ENCODE measurements at regions not wholly inside any gene's neighbourhood (a gene's known extent, or its start where the extent isn't known, plus 50 kb on each side); places are given as distances from the start of the nearest gene placed in this dataset.

DNA sequence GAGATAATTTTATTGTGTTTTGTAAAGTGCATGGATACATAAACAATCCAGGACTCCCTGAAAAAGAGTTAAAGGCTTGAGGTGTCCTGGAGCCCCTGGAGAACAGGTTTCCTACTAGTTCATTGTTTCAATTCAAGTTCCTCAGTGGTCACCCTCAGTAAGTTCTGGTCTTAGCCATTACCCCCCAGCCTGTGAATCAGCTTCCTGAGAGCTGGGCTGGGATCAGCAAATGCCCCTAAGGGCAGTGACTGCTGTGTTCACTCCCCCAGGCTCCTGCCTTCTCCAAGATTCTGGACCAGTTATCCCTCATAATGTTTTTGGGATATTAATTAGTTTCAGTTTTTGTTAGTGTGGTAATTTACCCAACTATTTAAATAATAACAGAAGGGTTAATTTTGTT is 151.6 kb upstream of the PRSS58 start:
- H3K9me3 ChIP-seq (ENCODE audit: control insufficient read depth in 1 of 2, insufficient read depth in 1 of 2, low read depth in 1 of 2, low read length in 2 of 2): no peaks in the 10 kb centered on the region
- no peak for ATAC-seq
- no peak overlapping the region for H3K9ac ChIP-seq (ENCODE audit: low read length)
- H3K27ac ChIP-seq (ENCODE audit: low read depth, low read length): no peak overlapping the region
- POLR2A ChIA-PET: no interaction called here
- H3K36me3 ChIP-seq (ENCODE audit: control insufficient read depth in 1 of 2, insufficient read depth in 2 of 2, low read length in 2 of 2): no peaks in the 10 kb centered on the region
- no peaks in the 10 kb centered on the region for H3K27me3 ChIP-seq (ENCODE audit: insufficient read depth, low read length)
- TF ChIP-seq ELF1 (IDR thresholded peaks at IDR 0.05; ENCODE audit: borderline replicate concordance, low read depth): no peak
- no peaks in the 10 kb centered on the region for H4K20me1 ChIP-seq (ENCODE audit: insufficient read depth)
- H3K9me2 ChIP-seq (ENCODE audit: insufficient read depth): no peaks in the 10 kb centered on the region
- intact Hi-C loops (cut with micrococcal nuclease): no loop called here
- peaks cover 0 to 12% of the 10 kb centered on the region in 2 experiments; a peak in 2 of 4 replicates for H3K4me1 ChIP-seq (ENCODE audit: control insufficient read depth in 1 of 2, insufficient read depth in 2 of 2, low read length in 2 of 2)
- RAD21 ChIA-PET (ENCODE audit: low non-redundant PET in 1 of 2, low total read pairs in 2 of 2, uncharacterized antibody in 2 of 2, unreplicated experiment in 2 of 2): no interaction called here
- no TSS peak for BruUV-seq (replicated peaks)
- no peak for DNase-seq (ENCODE audit: low read depth, low spot score)
- H3K4me3 ChIP-seq (replicated peaks in 1 of 2; ENCODE audit: low read depth in 1 of 2, low read length in 2 of 2): no peak overlapping the region
- no peaks in the 10 kb centered on the region for H3K79me2 ChIP-seq (ENCODE audit: insufficient read depth, low read length)
- CTCF ChIA-PET: no interaction called here
- no peak overlapping the region for H3K4me2 ChIP-seq (ENCODE audit: low read length)
- H2AFZ ChIP-seq (ENCODE audit: low read depth, low read length, poor library complexity, severe bottlenecking): no peak overlapping the region

DNA sequence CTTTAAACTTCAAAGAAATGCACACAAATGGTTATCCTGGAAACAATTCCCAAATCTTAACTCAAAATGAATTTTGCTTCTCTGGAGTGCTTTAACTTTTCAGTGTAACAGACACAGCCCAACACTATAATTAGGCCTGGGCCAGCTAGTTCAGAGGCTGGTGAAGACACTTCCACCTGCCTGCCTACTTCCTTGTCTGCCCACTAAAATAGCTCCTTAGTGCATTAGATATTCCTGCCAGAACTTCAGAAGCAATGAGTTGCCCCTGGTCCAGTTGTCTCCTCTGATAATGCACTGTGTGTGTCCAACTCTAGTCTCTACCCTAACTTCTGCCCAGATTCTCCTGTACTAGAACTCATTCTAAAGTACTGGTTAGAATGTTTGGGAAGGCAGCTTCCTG is 150.9 kb upstream of the PRSS58 start:
- no peak for ATAC-seq
- H3K4me1 ChIP-seq (ENCODE audit: control insufficient read depth in 1 of 2, insufficient read depth in 2 of 2, low read length in 2 of 2): peaks cover 0 to 12% of the 10 kb centered on the region in 2 experiments; a peak in 2 of 4 replicates
- intact Hi-C loops (cut with micrococcal nuclease): no loop called here
- H3K36me3 ChIP-seq (ENCODE audit: control insufficient read depth in 1 of 2, insufficient read depth in 2 of 2, low read length in 2 of 2): no peaks in the 10 kb centered on the region
- no peaks in the 10 kb centered on the region for H4K20me1 ChIP-seq (ENCODE audit: insufficient read depth)
- no peak overlapping the region for H3K27ac ChIP-seq (ENCODE audit: low read depth, low read length)
- H2AFZ ChIP-seq (ENCODE audit: low read depth, low read length, poor library complexity, severe bottlenecking): no peak overlapping the region
- BruUV-seq (replicated peaks): no TSS peak
- no peaks in the 10 kb centered on the region for H3K79me2 ChIP-seq (ENCODE audit: insufficient read depth, low read length)
- no peak overlapping the region for H3K4me2 ChIP-seq (ENCODE audit: low read length)
- TF ChIP-seq CBX3 (IDR thresholded peaks at IDR 0.05; ENCODE audit: low read depth) (no peak), ELF1 (IDR thresholded peaks at IDR 0.05; ENCODE audit: borderline replicate concordance, low read depth) (no peak)
- H3K4me3 ChIP-seq (replicated peaks in 1 of 2; ENCODE audit: low read depth in 1 of 2, low read length in 2 of 2): no peak overlapping the region
- H3K9me2 ChIP-seq (ENCODE audit: insufficient read depth): no peaks in the 10 kb centered on the region
- DNase-seq (ENCODE audit: low read depth, low spot score): no peak
- POLR2A ChIA-PET: no interaction called here
- no peaks in the 10 kb centered on the region for H3K27me3 ChIP-seq (ENCODE audit: insufficient read depth, low read length)
- RAD21 ChIA-PET (ENCODE audit: low non-redundant PET in 1 of 2, low total read pairs in 2 of 2, uncharacterized antibody in 2 of 2, unreplicated experiment in 2 of 2): no interaction called here
- CTCF ChIA-PET: no interaction called here
- no peaks in the 10 kb centered on the region for H3K9me3 ChIP-seq (ENCODE audit: control insufficient read depth in 1 of 2, insufficient read depth in 1 of 2, low read depth in 1 of 2, low read length in 2 of 2)
- H3K9ac ChIP-seq (ENCODE audit: low read length): no peak overlapping the region

DNA sequence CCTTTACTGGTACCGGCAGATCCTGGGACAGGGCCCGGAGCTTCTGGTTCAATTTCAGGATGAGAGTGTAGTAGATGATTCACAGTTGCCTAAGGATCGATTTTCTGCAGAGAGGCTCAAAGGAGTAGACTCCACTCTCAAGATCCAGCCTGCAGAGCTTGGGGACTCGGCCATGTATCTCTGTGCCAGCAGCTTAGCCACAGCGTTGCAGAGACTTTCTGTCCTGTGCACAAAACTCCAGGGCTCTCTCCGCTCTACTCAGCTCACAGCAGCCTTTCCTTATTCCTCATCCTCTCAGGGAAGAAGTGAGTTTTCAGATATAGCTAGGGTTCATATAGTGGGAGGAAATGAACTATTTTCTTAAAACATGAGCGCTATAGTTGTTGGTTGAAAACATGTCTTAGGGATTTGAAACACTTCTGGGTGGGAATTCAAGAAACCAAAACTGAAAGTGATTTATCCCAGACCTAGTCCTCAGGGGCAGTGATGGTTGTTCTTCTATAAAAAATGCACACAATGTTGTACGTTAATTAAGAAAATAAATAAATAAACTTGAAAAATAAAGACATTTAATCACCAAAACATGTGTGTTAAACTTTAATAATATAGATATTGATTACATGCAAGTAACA is 150.2 kb upstream of the PRSS58 start:
- TF ChIP-seq EZH2phosphoT487 (IDR thresholded peaks at IDR 0.05; ENCODE audit: borderline replicate concordance): no peak
- no peaks in the 10 kb centered on the region for H3K9me3 ChIP-seq (ENCODE audit: control insufficient read depth in 1 of 2, insufficient read depth in 1 of 2, low read depth in 1 of 2, low read length in 2 of 2)
- no peaks in the 10 kb centered on the region for H3K9me2 ChIP-seq (ENCODE audit: insufficient read depth)
- ChIA-PET RAD21 (ENCODE audit: low non-redundant PET in 1 of 2, low total read pairs in 2 of 2, uncharacterized antibody in 2 of 2, unreplicated experiment in 2 of 2) (no interaction called here), CTCF (no interaction called here), POLR2A (no interaction called here)
- H3K79me2 ChIP-seq (ENCODE audit: insufficient read depth, low read length): no peaks in the 10 kb centered on the region
- H3K27ac ChIP-seq (ENCODE audit: low read depth, low read length): no peak overlapping the region
- H3K9ac ChIP-seq (ENCODE audit: low read length): no peak overlapping the region
- no peak for ATAC-seq
- no peak overlapping the region for H2AFZ ChIP-seq (ENCODE audit: low read depth, low read length, poor library complexity, severe bottlenecking)
- no peaks in the 10 kb centered on the region for H3K27me3 ChIP-seq (ENCODE audit: insufficient read depth, low read length)
- no peak overlapping the region for H3K4me2 ChIP-seq (ENCODE audit: low read length)
- no peaks in the 10 kb centered on the region for H3K36me3 ChIP-seq (ENCODE audit: control insufficient read depth in 1 of 2, insufficient read depth in 2 of 2, low read length in 2 of 2)
- no TSS peak for BruUV-seq (replicated peaks)
- H3K4me1 ChIP-seq (ENCODE audit: control insufficient read depth in 1 of 2, insufficient read depth in 2 of 2, low read length in 2 of 2): peaks cover 0 to 9% of the 10 kb centered on the region in 2 experiments; a peak in 2 of 4 replicates
- DNase-seq (ENCODE audit: low read depth, low spot score): no peak
- H3K4me3 ChIP-seq (replicated peaks in 1 of 2; ENCODE audit: low read depth in 1 of 2, low read length in 2 of 2): no peak overlapping the region
- no peaks in the 10 kb centered on the region for H4K20me1 ChIP-seq (ENCODE audit: insufficient read depth)
- intact Hi-C loops (cut with micrococcal nuclease): no loop called here

Measured in HCT116 (cell line).